HG03571 (cell line): ENCODE measurements at regions not wholly inside any gene's neighbourhood (a gene's known extent, or its start where the extent isn't known, plus 50 kb on each side); places are given as distances from the start of the nearest gene placed in this dataset.

ENCODE experiments used
- ATAC-seq: cut with Tn5 transposase; IDR thresholded peaks from one replicate; pipeline ENCODE4 v1.9.1; 2021; ENCODE audit not compliant: unreplicated experiment

DNA sequence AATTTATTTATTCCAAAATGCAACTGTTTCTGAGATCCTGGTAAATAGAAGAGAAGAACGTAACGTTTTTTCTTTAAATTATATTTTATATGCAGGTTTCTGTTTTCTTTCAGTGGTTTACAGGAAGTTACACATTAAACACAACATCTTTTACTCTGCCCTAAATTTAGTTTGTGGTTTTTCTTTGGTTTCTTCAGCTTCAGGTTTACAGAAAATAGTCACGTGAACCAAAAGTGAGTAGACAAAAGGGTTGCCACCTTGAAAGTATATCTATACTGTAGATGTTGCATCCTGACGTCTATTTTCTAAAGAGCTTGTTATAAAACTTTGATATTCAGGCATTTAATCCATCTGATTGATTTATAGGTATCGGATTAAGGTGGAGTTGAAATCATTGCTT is 1236.6 kb downstream of the MAT2B start:
- peak; percentile 94 for ATAC-seq

DNA sequence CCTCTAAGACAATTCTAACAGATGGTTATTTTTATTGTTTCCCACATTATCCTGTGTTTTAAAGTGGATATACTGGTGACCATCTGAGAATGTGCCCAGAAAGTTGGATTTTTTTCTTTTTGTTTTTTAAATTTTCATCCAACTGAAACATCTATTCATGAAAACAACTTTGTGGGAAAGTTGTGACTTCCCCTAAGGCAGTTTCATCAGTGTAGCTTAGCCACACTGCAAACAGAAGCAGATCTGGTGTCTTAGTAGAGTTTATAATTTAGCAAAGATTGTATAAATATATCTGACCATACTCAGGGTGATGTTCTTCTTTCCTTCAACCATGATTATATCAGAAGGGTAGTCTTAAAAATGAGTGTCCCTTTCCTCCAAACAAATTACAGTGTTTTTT is 1241.3 kb downstream of the MAT2B start:
- no peak for ATAC-seq

DNA sequence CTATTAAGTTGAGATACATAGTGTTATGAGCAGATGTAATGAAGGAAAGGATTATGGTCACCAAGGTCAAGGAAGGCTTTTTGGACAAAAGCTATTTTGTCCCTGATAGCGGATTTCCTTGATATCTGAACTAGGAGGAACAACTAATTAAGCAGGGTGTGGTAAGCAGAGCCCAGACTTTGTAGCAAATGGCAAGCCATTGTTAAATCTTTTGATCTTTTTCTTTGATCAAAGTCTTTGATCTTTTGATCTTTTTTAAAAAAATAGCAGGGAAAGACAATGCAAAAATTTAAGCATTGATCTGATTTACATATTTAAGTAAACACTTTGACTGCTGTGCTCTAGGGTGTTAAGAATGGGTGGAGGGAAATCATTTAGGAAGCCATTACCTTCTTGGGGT is 1242.0 kb downstream of the MAT2B start:
- ATAC-seq, result no peak

DNA sequence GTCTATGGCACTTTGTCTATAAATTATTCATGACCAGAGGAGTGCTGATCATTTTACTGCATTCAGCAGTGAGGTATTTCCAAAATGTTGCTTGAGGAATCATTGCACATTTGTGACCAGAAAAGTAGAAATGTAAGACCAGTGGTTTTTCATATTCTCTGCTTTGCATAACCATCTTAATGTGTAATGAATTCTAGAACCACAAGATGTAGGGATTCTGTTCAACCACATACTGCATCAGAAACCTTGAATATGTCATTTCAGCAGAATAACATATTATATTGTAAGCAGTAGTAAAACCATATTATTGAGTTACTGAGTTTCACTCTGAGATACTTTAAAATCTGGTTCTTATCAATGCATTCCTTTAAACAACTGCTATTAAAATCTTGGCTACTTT is 1243.4 kb downstream of the MAT2B start:
- peak; percentile 96 for ATAC-seq

DNA sequence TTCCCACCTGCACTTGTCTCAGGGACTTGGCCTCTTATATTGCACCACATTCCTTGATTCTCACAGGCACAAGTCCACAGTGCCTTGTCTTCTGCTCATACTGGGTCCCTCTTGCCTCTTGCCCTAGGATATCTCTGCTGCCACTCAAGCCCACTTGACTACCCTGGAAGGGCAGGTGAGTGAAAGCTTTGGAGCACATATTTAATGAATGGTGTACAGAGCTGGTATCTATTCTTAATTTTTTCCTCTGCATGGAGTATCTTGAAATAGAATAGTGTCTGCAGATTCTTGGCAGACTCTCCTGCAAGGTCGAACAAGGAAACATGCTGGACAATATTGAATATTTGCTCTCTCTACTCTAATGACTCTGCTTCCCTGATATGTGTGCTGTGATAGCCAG is 1248.0 kb downstream of the MAT2B start:
- no peak for ATAC-seq

DNA sequence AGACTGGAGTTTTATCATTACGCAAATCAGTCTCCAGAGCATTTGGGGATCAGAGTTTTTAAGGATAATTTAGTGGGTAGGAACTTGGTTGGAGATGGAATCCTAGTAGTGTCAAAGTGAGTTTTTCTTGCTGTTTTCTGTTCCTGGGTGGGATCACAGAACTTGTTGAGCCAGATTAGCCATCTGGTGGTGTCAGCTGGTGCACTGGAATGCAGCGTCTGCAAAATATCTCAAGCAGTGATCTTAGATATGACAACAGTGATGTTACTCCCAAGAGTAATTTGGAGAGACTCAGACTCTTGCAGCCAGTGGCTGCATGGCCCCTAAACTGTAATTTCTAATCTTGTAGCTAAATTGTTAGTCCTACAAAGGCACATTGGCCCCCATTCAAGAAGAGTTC is 1257.8 kb downstream of the MAT2B start:
- no peak for ATAC-seq

DNA sequence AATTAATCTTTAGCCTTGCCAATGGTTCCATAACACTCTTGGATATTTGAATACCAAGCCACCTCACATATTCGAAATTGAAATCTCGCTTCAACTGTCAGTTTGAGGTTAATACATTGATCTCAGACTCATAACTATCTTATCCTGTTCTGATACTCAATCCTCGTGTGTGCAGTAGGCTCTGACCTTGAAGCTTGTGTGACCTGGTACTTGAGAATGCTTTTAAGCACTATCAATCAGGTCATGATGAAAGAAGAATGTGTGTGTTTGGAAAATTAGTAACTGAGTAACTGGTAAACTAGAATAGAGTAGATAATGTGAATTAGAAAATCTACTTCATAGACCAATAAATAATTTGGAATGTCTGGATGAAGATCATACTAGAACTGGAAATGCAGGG is 1266.7 kb downstream of the MAT2B start:
- ATAC-seq, result no peak

DNA sequence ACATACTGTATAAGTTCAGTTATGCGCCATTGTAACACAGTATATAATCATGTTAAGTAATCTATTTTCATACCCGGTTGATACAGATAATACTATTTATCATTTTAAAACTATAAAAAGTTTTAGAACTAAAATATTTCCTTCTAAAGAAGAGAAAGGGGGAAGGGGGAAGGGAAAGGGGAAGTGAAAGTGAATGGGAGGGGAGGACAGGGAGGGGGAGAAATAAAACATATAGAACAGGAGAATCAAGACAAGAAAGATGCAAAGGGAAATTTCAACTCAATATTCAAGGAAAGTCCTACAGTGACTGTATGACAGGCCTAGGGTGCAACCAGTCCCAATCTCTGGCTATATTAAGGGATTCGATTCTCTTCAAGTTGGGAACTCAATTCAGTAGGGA is 1278.8 kb downstream of the MAT2B start:
- no peak for ATAC-seq

DNA sequence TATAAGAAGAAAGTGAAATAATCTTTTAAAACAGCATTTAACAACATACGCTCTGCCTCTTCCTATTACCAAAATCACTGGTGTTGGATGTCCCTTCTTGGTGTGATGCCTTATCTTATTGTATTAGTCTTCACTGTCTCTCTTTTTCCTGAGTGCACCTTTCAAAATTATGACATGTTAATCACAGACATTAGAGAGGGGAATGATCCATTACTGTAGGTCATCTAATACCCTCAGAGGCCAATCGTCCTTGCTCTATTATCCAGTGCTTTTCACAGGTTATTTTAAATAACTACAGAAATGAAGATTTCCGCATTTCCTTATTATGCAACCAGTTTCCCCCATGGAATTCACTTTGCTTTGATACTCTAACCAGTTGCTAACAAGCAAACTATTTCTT is 1292.7 kb downstream of the MAT2B start:
- no peak for ATAC-seq

DNA sequence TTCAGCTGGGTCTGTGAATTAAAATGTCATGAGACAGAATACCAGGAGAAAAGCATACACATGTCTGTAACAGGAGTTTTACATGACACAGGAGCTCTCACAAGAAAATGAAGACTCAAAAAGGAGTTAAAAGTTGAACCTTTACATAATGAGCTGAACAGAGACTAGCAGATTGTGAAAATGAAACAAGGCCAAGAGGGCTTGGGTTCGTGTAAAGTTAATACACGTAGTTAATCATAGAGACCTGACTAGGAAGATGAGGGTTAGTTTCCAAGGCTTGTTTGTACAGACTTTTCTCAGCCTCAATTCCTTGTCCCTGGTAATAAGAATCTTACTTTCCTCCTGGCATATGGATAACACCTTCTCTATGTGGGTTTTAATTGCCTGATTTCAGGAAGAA is 1294.0 kb downstream of the MAT2B start:
- ATAC-seq, result no peak

DNA sequence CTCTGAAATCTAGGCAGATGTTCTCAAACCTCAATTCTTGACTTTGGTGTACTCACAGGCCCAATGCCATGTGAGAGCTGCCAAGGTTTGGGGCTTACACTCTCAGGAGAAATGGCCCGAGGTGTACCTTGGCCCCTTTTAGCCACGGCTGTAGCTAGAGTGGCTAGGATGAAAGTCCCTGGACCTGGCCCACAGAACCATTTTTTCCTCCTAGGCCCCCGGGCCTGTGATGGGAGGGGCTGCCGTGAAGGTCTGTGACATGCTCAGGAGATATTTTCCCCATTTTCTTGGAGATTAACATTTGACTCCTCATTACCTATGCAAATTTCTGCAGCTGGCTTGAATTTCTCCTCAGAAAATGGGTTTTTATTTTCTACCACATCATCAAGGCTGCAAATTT is 1296.5 kb downstream of the MAT2B start:
- no peak for ATAC-seq

DNA sequence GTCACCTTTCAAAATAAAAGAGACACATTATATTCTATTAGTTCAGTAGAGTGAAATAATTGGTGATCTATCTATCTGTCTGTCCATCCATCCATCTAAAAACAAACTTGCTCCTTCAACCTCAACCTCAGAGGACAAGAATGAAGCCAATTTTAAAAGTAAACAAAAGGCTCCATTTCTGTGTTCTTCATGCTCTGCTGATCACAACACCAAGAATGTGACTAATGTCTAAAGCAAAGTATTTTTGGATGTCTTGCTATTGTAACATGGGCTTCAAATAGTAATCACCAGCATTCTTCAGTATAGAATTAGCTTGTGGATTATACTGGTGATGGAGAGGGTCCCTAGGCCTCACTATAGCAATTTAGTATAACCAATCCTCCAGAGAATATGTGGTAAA is 1304.4 kb downstream of the MAT2B start:
- peak; percentile 68 for ATAC-seq

DNA sequence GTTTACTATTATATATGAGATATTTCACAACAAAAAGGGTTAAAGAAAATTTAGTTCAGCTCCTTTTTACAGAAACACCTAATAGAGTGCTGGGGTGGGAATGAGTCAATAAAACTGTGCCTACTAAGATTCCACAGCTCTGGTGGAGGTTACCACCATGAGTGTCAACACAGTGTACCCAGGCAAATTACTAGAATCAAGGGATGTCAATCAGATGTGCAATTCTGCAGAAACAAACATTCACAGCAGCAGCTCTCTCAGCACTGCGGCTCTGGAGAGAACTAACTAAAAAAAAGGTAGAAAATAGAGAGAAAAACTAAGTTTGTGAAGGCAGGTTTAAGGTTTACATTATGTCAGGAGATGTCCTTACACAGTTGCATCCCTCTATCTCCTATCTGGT is 1313.0 kb downstream of the MAT2B start:
- no peak for ATAC-seq

DNA sequence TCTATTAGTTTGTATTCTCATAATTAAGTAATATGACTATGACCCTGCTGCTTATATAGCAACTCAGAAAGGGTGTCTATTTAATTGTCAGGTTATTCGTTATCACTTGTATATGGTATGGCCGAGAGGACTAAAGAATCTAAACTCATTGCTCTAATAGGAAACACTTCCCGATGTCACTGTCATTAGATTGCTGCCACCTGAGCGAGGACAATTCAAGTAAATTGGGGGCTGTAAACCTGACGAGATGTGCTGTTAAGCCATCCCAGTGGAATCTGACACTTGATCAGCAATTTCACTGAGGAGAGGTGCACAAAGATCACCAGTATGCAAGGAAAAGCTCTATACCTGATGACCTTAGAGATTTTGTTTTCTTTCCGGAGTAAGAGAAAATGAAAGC is 1319.3 kb downstream of the MAT2B start:
- ATAC-seq, result no peak

DNA sequence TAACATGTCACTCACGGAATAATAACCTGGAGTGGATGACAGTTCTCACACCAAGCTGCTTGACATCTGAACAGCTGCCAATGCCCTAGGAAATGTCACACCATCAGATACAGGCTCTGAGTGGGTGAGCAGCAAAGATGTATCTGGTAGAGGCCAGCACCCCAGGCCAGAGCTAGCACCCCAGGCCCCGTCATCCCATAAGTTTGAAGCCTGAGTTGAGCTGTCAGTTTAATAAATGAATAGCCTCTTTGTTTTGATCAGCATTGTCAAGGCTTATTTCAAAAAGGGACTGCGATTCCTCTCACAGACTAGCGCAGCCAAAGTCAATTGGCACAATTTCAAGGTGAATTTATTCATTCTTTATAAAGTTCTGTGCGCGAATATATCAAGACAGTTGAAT is 1327.1 kb downstream of the MAT2B start:
- ATAC-seq, result no peak

DNA sequence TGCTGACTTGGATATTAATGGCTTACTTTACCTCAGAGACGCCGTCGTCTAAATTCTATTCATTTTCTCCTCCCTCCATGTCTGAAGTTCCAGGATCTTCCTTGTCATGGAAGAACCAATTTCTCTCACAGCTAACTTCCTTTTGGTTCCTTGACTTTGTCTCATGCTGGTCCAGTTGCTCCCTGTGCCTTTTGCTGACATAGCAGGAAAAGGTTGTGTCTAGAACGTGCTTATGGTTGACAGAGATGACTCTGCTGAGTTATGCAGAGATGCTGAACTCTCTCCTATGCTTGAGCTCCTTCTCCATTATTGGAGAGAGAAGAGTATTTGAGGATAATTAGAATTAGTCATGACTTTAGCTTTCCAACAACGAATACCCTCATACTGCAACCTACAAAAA is 1338.9 kb downstream of the MAT2B start:
- no peak for ATAC-seq

DNA sequence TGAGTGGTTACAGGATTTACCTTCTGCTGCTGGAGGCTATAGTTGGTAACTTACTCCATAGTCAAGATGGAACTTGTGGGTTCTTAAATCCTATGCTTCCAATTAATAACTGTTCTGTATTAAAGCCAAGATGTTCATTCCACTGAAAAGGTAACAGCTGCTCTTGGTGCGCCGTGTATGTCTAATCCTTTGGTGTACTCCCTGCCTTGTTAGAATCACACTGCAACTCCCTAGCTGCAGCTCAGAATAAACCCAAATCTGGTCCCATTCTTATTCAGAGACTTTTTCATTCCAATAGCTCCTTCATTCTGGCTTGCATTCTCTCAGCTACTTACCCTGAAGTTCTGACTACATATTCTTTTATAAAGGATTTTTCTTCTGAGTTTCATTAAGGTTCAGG is 1355.5 kb downstream of the MAT2B start:
- ATAC-seq, result no peak

DNA sequence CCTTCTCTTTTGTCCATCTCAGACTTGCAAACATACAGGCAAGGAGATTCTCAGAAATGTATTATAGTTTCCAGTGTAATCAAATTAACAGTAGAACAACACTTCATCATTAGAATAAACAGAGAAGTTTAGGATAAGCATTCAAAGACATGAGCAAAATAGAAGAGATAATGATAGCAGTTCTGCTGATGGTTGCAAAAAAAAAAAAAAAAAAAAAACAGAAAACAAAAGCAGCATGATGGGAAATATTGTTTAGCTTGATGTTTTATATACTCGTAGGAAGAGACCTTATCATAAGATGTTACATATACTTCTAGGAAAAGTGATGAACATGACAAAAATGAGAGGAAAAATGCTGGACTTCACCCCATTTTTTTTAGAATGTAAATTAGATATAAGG is 1356.2 kb downstream of the MAT2B start:
- ATAC-seq, result no peak

DNA sequence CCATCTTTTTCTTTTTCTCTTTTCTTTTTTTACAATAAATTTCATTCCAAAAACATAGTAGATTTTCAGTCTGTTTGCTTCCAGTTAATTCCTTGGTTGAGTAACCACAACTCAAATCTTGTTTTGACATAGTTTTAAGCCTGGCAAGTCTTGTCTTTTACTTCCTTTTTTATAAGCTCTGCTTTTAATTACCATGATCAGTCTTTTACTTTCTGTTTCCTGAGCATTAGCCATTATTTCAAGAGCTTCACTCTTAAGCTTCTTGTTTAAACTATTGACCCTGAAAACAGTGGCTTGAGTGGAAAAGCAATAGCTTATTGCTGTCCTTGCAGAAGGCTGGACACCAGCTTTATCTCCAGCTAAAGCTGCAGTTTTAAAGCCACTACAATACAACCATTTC is 1363.3 kb downstream of the MAT2B start:
- ATAC-seq, result peak; percentile 66

DNA sequence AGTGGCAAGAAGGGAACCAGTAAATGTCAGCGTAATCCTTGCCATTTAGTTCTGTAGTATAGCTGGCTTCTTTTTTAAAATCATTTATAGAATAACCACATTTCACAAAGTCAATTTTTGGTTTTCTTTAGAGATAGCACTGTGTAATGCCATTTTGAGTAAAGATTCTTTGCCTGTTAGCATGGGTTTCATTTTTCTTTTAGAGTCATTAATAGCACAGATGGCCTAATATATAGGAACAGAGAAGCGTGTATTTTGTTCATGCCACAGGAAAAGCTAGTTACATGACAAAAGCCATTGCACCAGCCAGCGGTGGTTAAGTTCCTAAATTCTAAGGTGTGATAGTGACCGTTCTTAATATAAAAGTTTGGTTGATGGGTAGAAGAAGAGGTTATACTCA is 1363.9 kb downstream of the MAT2B start:
- peak; percentile 16 for ATAC-seq

DNA sequence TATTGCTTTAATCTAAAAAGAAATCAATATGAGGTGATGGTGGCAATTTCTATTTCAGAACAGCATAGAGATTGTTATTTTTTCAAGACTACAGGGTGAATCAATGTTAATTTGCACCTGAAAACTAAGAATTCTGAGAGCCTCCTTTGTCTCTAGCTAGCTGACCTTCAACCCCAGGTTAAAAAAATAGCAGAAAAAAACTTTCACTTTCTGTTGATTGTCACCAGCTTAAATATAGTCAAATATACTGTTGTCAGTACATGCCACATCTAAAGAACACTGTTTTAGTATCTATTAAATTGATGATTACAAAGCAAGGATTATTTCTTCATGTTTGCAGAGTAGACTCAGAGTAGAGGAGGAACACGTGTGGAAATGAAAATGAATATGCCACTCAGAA is 1371.4 kb downstream of the MAT2B start:
- no peak for ATAC-seq

DNA sequence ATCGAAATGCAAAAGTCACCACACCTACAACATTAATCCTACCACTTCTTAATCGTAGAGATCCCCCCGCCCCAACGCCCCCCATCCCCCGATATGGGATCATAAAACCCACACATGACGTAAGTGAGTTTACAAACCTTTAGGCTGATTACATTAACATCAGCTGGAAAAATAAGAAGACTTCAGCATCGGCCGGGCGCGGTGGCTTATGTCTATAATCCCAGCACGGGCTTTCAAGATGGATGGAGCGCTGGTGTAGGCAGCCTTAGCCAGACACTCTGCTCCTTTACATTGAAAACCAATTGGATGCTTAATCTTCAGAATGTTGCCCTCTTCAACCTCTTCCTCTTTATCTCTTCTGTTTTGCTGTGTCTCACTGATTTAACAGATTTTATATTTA is 1376.0 kb downstream of the MAT2B start:
- no peak for ATAC-seq

DNA sequence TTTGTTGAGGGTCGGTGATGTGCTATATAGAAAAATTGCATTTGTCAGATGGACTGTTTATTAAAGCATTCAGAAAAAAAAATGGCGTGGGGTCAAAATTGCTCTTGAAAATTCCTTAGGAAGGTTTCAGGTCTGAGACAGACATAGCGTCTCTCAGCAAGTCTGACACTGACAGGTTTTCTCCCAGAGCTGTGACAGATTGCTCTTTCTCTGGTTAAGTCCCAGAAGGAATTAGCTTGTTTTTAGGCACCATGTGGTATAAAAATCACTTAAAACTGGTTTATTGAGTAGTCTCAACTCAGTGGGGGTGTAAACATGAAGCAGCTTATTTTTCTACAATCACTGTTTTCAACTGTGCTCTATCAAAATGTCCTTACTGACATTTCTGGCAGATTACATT is 1379.8 kb downstream of the MAT2B start:
- no peak for ATAC-seq

DNA sequence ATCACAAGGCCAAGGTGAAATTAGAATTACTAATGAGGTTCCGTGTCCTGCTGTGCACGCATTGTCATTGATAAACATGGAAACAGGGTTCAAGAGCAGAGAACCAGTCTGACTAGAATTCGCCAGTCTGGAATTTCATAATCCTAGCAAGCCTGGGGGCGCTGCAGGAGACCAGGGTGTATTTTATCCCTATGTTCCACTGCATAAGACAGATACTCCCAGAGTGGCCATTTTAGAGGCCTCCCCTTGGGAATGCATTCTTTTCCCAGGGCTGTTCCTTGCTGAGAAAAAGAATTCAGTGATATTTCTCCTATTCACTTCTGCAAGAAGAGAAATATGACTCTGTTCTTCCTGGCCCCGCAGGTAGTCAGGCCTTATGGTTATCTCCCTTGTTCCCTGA is 1387.7 kb downstream of the MAT2B start:
- ATAC-seq, result no peak
